GM21515 (cell line): ENCODE measurements at regions not wholly inside any gene's neighbourhood (a gene's known extent, or its start where the extent isn't known, plus 50 kb on each side); places are given as distances from the start of the nearest gene placed in this dataset.

Source experiments
- ATAC-seq: cut with Tn5 transposase; IDR thresholded peaks from one replicate; pipeline ENCODE4 v1.9.1; 2021; ENCODE audit not compliant: unreplicated experiment

DNA sequence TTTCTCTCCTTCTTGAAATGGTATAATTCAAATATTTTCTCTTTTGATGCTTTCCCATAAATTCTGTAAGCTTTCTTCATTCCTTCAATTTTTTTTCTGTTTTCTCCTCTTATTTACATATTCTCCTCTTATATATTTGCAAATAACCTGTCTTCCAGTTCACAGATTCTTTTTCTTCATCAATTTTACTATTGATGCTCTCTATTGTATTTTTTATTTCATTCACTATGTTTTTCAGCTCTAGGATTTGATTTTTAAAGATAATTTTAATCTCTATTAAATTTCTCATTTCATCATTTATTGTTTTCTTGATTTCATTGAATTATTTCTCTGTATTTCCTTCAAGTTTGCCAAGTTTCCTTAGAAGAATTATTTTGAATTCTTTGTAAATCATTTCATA, 54.0 kb upstream of the PRPS1L1 start:
- ATAC-seq: no peak

DNA sequence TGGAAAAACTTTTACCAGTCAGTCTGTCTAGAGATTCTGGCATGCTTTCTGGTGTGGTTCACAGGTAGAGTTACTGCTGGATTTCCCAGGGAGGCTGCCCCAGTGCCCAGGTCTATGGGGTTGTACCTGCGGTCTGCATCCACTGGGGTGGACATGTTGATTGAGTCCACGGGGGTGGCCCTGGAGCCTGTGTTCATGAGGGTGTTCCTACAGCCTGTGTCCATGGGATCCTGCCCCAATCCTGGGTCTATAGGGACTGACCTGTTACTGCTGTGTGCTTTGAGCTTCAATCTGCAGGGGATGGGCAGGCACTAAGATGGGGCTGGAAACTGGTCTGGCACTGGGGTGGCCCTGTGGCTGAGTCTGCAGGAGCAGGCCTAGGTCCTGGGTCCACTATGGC, 54.5 kb upstream of the PRPS1L1 start:
- no peak for ATAC-seq

DNA sequence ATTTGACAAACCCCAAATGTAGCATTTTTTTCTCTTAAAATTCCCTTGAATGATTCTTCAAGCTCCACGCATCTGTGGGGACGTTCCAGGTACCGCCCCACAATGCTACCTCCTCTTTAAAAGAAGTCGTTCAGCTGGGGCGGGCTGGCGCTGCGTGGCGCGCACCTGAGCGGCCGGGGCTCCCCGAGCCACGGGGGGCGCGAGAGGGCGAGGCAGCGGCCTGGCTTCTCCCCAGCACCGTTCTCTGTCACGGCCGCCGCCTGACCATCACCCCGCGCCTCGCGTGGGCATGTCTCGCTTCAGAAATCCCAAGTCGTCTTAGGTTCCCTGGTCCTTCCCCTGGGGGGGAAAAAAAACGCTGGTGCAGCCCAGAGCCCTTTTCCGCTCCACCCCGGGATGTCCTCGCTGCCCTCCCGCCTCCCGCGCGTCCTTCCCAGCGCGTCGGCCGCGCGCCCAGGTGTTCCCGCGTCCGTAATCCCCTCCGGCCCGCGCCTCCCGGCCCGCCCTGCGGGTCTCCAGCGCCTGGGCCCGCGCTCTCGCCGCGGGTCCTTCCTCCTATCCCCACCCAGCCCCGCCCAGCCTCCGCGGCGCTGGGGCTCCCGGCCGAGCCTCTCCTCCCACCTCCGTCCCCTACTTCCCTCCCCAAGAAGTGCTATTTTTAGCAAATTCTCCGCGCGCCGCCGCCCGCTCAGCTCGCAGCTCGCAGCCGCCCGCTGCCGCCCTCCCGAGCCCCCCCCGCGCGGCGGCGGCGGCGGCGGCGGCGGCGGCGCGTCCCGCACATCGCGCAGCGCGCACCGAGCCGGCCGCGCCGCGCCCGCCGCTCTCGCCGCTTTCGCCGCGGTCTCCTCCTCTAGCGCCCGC, 58.7 kb upstream of the PRPS1L1 start:
- ATAC-seq: no peak

DNA sequence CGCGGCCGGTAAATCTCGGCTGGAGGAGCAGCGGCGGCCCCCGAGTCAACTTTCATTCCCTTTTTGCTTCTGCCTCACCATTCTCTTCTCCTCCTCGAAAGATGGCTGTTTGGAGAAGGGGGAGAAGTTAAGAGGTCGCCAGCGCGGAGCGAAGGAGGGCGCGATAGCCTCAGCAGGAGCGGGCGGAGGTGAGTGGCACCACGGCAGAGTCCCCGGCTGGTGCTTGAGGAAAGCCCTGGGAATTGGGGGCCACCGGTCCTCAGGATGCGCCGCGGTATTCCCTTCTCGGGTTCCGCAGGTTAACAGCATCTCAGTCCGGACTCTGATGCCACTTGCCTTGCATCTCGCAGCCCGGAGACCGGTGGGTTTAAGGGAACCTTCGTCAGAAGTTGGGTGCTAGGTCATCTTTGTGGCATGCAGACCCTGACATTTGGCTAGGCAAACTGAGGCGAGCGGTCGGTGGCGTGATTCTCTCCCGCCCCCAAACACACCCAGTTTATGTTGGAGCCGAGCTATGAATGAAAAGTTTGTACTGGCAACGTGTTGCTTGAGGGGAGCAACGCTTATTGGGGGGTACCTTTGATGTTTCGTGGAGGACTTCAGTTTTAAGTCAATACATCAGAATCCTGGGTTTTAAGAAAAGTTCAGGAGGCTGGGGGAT, 59.5 kb upstream of the PRPS1L1 start:
- ATAC-seq: no peak

DNA sequence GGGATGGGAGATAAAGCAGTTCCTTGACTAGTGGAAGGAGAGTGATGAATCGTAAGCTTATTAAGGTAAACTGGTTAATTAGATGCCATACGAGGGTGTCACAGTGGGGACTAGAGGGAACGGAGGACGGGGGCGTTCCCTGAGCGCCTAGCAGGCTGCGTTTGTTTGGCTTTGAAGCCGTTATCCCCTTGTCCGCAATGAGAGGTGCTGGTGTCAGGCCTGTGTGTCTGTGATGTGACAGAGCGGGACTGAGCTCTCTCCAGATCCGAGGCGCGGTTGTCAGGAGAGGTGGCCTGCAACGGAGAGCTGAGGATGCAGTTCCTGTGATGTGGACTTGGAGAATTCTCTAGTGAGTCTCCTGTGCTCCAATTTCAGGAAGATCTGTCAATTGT, 60.0 kb upstream of the PRPS1L1 start:
- ATAC-seq: no peak

DNA sequence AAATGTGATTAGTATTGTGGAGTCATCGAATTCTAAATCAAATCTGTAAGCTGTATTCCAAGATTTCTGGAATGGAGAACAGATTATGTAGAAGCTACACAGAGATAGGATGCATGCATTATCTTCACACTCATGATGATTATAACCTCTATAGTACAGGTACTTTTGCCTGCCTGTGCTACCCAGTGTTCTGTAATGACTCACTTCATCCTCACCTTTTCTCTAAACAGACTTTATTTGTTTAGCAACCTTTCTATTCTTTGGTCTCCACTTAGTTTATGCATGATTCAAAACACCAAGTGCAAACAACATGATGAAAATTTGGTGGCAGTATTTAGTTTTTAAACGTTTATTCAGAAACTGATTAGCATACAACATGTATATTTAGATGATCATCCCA, 68.4 kb upstream of the PRPS1L1 start:
- no peak for ATAC-seq

DNA sequence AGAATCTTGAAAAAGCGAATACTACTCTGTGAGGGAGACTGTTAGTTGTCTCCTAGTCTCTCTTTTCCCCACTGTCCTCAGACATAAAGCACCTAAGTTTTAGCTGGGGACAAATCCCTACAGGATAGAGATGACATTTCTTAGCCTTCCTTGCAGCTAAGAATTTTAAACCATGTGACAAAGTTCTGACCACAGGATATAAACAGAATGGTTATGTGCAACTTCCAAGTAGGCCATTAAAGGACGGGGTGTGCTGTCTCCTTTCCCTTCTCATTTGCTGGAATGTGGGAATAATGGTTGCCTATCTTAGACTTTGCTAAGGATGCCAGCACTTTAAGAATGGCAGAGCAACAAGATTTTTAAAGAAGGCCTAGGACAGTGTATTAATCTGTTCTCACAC, 74.9 kb upstream of the PRPS1L1 start:
- ATAC-seq: no peak

DNA sequence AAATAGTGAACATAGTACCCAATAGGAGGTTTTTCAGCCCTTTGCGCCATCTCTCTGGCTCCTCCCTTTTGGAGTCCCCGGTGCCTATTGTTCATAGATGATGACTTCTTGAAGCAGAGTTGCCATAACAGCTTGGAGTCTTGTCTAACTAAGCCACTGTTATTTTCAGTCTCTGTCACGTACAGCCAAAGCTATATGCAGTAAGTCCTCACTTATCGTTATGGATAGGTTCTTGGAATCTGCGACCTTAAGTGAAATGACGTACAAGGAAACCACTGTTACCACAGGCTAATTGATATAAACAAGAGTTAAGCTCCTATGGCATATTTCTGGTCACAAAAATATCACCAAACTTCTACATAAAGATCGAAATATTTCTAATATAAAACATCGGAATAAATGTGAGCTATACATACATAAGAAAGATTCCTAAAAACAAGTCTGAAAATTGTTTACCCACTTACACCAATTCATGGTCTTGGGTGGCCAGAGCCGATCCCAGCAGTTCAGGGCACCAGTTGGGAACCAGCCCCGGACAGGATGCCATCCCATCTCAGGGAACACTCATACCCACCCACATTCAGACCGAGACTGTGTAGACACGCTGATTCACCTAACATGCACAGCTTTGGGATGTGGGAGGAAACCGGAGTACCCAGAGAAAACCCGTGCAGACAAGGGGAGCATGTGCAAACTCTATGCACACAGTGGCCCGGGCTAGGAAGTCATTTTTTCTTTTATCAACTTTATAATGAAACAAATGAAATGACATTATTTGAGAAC, 76.0 kb upstream of the PRPS1L1 start:
- no peak for ATAC-seq

DNA sequence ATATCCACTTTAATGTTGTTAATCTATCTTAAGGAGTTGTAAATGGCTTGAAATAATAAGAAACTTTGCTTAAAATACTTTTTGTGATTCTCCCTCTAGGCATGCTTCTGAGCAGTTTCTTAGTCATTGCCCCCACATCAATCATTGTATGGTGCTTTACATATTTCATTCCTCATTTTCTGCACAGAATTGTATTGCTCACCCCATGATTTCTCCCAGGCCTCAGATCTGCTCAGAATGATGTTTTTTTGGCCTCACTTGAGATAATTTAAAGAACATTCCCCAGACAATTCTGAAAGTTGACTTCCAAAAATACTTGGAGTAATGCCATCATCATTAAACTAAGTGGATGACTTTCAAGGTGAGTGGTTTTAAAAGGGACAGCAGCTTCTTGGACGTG, 82.1 kb upstream of the PRPS1L1 start:
- ATAC-seq: no peak

DNA sequence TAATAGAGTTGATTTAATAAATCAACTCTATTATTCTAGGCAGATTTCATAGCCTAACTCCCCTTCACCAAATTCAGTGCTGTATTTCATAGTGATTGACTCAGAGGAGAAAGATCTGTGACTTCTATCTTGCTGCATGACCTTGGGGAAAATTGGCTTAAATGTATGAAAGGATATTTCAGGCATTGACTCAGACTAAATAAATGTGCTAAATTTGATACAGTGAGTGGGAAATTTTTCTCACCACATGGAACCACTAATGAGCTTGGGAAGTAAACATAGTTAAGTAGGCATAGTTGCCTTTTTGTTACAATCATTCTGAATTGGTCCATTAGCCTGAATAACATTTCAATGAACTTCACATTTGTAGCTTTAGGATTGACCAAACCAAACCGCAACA, 89.0 kb upstream of the PRPS1L1 start:
- no peak for ATAC-seq

DNA sequence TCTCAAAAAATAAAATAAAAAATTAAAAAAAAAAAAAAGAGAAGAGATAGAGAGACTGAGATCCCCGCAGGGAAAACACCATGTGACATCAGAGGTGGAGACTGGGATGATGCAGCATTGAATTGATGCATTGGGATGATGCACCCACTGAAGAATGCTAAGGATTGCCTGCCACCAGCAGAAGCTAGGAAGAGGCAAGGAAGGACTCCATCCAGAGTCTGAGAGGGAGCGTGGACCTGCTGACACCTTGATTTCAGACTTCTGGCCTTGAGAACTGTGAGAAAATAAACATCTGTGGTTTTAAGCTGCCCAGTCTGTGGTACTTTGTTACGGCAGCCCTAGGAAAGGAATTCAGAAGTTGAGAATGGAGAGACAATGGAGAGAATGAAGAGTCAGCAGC, 89.8 kb upstream of the PRPS1L1 start:
- ATAC-seq: no peak

DNA sequence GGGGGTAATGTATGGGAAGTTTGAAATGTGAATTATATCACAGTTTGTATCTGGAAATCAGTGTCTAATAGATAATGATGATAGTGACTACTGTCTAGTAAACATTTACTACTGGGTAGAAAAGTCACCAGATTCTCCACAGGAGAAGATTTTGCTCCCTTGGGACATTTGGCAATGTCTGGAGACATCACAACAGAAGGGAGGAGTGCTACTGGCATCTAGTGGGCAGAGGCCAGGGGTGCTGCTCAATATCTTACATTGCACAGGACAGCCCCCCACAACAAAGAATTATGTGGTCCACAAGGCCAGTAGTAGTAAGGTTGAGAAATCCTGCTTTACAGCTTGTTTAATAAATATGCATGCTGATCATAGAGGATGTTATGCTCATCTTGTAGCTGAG, 92.3 kb upstream of the PRPS1L1 start:
- ATAC-seq: no peak

DNA sequence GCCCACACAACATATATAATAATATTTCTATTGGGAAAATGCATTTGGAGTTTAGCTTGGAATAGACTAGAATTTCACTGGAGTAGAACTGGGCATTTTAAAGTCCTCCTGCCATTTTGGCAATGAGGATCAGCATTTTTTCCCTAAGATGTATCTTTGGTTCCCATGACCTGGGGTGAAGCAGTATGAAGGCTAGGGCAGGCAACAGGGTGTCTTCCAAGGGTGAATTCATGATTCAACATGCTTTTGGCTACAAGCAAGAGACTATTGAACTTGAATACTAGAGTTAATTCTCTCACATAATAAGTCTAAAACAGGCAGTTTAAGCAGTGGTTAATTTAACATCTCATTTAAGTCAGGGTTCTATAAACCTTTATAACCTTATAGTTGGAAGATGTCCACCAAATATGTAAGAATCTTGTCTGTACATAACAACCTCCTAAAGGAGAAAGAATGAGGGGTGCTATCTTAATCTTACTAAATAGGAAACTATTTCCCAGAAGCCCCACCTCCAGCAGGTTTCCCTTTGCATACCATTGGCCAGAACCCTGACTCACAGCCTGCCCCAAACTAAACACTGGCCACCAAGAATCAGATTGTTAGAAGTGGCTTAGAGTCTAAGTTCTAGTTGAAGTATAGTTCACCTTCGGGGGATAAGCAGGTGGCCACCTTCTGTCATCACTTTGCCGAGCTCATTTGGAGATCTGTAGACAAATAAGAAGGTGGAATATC, 96.0 kb upstream of the PRPS1L1 start:
- no peak for ATAC-seq

DNA sequence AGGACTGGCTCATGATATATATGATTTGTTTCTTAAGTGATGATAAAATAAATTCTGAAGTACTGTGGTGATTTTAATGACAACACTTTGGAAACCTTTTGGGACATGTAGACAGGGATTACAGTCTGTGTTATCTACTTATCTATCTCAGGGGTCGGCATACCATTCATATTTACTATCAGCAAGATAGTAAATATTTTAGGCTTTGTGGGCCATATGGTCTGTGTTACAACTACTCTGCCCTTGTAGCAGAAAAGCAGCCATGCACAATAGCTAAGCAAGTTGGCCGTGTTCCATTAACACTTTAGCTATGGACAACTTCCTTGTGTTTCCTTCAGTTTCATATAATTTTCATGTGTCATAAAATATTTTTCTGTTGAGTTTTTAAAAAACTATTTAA, 97.8 kb upstream of the PRPS1L1 start:
- no peak for ATAC-seq

DNA sequence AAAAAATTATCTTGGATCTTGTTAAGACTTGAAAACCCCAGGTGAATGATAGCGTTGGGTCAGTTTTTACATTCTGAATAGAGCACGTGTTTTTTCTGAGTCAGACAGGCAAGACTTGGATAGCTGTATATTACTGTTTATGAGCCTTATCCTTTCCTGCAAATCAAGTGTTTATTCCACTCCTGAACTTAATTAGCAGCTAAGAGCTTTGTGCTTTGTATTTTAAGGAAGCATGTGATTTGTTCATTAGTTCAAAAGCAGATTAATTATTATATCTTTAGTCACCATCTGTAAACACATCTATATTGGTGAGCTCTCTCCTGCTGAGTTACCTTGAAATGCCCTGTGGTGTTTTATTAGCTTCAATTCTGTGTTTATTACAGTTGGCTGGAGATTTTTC, 98.6 kb upstream of the PRPS1L1 start:
- no peak for ATAC-seq

DNA sequence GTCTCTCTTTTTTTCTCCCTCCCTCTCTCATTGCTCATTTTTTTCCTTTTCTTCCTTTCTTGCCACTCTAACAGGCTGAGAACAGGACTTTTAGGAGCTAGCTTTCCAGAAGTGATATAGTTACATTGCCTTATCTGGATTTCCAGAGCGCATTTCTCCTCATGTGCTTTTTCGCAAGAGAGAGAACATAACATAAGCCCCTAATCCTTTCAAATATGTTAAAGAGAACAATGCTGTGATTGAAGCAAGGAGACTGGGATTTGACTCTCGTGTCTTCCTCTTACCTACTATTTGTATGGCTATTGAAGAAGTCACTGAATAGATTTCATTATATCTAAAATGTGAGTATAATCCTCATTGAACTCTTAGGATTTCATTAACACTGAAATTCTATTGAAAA, 101.2 kb upstream of the PRPS1L1 start:
- ATAC-seq: no peak

DNA sequence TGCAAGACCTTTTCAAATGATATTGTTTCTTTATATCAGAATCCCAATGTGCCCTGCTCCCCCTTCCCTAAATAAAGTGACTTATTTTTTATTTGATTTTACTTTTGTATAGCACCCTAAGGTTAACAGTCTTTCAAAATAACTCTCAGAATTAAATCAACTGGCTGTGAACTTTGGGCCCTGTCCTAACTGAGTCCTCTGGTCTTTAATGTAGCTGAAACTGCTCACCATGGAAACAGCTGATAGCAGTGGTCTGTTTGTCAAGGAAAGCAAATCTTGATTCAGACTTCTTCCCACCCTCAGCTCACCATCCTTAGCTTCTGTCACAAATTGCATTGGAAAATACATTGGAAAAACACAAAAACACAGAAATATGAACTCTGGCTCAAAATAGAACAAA, 105.2 kb upstream of the PRPS1L1 start:
- ATAC-seq: no peak

DNA sequence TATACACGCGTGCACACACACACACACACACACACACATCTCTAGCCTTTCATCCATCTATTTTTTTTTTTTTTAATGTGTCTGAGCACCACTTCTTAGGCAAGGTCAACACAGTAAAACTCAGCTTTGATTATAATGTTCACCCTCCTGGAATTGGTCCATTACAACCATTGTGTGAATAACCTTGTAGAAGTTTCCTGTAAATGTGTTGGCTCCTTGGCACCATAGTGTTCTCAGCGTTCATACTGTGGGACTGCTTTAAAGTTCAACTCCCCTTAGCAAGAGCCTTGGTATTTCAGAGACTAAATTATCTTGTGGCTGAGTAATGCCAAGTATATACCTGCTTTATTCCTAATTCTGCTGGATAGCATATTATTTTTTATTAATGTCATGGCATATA, 106.3 kb upstream of the PRPS1L1 start:
- ATAC-seq: no peak

DNA sequence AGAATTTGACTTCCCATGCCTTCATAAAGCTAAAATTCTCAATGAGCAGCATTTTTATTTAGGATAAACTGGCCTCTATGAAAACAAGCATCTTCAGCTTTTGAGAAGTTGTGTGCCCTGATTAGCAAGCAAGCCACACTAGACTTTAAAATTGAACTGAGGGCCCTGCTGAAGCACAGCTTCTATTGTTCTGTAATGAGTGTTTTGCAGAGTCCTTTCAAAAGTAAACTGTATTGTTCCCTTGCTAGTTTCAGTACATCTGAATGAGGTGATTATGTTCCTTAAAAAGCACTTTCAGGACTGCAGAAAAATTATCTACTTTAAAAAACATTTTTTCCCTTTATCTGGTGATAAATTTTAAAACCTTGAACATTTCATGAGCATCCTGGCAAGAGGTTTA, 113.3 kb upstream of the PRPS1L1 start:
- ATAC-seq: no peak

DNA sequence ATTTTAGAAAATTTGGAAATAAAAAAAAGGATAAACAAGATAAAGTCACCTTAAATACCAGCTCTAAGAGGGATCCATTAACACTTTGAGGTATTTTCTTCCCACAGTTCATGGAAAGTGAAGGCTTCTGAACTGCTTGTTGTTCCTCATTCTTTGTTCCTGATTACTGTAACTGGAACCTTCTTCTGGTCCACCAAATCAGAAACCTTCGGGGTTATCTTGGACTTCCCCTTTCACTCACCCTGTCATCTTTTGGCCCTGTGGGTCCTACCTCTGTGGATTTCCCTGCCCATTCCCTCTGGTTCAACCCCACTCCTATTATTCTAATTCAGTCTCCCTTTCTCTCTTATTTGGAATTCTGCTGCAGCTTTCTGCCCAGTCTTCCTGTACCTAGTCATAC, 116.5 kb upstream of the PRPS1L1 start:
- ATAC-seq: peak; percentile 57

DNA sequence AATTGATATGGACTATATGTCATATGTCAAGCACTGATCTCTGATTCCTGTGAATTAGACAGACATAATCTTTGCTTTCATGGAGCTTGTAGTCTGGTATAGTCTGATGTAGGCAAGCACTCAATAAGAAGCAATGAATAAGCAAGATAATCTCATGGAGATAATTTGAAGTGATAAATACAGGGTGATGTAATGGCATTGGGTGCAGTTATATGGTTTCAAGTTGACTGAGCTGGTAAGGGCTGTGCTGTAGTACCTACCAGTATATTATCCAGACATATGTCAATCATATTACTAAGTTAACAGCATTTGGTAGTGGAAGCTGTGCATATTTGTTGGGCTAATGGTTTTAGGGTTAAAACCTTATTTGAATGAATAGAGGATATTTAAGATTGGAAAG, 117.5 kb upstream of the PRPS1L1 start:
- ATAC-seq: no peak
